Ureter (tissue), 1 donor: ENCODE measurements at regions not wholly inside any gene's neighbourhood (a gene's known extent, or its start where the extent isn't known, plus 50 kb on each side); places are given as distances from the start of the nearest gene placed in this dataset.
"Not testable (repeated sequence)": the region's sequence is repeated elsewhere in the genome, so short reads cannot be mapped to it uniquely, and the experiment has no call there.

Experiments used
- DNase-seq: peaks from one replicate; pipeline ENCODE4 v3.0.0-alpha.2; 2020; ENCODE audit warnings: low spot score
- donor health status: DM: yes; HTN: yes; CAD: no.

DNA sequence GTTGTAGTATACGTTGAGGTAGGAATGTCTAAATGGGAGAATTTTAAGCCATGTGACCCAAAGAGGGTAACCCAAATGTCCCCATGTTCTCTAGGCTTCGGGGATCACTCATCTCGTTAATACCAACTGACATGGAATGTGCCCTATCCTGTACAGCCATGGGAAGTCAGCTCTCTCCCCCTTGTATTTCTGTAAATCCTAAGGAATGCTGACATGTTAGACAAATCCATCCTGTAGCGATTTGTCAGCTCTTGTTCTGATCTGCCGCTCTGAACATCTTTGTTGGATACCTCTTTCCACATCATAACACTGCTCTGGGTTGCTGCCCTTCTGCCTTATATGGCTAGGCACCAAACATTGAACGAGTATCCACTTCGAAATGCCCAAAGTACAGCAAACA, 350.6 kb downstream of the RND3 start:
- no peak for DNase-seq

GRCh38 chr2:150136401-150136800, 351.1 kb downstream of the RND3 start:
- no peak for DNase-seq

DNA sequence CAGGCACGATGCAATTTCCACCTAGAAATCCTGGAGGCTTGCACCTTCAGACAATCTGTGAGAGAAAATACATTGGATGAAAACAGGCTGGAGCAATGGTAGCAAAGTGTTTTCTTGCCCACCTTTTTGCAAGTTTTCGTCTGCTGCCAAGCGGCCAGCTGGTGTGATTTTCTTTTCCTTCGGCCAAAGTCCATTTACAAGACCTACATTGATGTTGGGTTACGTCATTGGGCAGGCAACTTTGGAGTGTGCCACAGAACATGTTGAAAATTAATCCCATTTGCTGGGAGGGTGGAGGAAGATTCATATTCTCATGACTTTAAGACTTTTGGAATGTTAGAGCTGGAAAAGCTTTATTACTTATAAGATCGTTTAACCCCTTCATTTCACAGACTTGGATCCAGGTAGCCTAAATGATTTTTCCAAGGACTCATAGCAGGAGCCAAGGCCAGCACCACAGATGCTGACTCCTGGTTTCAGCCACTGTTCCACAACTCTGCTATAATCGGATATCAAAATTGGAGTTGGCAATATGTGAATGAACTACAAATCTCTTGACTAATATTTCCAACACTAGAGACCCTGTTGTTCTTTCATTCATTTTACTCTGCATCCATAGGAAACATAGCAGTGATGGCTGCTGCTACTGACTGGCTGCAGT, 352.1 kb downstream of the RND3 start:
- no peak for DNase-seq

- DNase-seq = no peak
Observed at GRCh38 chr2:150134223-150134857, 353.1 kb downstream of the RND3 start.

GRCh38 chr2:150133623-150134022, 353.8 kb downstream of the RND3 start:
- DNase-seq = no peak

- no peak for DNase-seq
Observed at GRCh38 chr2:150129921-150130575, 357.4 kb downstream of the RND3 start.

DNA sequence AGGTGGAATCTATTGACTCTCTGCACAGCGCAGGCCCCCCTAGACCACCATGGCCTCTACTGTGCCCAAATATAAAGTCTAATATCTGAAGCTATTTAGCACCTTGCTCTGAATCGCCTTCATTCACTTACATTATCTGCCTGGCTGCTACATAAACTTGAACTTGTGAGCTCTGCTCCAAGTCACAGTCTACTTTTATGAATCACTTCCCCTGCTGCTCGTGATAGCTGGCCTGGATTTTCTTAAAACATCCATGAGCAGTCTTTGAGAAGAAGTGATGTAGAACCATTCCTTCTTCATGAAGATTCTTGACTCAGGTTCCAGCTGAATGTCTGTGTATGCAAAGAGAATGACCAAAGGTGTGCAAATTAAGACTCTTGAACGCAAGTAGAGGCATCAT, 359.5 kb downstream of the RND3 start:
- no peak for DNase-seq

DNA sequence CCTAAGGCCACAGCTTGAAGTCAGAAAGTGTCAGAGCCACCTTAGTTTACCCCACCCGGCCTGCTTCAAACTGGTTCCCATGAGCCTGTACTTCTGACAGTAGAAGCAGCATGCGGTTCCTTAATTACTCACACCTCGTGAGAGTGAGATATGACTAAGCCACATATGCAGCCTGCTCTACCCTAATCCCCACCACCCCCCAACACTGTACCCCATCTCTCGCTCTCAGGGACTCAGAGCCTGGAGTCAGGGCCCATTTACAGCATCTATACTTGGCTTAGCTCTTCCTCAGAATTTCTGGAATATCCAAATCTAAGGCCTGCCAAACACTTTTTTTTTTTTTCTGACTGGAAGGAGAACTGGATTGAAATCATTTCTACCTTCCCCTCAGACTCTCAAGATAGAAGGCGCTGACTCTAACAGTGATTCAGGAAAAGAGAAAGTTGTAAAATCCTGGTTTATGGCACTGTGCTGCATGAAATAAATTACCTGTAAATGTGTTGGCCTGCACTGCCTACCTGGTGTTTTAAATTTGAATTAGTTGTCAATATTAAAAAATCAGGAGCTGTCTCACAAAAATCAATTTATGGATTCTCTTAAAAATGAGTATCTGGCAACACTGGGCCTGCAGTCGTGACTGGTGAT, 360.0 kb downstream of the RND3 start:
- no peak for DNase-seq

- no peak for DNase-seq
Observed at GRCh38 chr2:150126839-150127238, 360.6 kb downstream of the RND3 start.

DNA sequence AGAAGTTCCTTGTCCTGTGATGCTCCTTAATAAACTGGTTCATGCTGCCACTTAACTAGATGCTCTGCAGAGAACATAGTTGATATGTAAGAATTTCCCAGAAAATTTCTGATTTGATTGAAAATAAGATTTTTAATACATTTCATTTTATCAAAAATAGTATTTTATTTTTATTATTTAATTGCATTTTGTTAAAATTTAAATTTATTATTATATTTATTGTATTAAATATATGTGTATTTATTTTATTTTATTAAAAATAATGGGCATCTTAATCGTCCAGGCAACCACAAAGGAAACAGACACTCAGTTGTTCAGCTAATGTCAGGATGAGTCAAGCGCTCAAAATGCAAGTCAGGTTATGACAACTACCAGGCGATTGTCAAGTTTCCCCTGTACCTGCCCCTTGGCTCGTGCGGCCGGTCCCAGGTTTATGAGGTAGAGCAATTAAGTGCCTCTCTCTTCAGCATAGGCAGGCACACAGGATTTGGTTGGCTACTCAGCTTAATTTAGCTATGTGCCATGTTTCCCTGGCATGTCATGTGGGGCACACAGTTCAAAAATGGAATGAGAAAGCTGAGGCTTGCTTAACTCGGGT, 361.2 kb downstream of the RND3 start:
- no peak for DNase-seq

DNA sequence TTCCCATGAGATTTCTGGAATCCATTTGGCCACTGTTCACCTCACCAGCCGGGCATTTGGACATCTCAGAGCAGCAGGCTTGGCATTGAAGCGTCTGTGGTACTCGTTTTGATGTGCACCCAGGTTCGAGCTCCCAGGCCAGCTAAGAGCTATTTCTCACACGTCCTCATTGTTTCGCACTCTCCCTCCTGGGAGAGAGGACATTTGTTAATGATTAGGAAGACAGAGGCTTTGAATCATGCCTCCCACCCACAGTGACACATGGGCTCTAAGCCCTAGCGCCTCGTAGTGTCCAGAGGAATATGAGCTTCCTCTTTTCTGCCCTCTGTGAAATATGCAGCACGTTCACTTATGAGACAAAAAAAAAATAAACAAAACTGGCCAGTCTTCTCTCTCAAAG, 361.8 kb downstream of the RND3 start:
- no peak for DNase-seq

- no peak for DNase-seq
Observed at GRCh38 chr2:150125188-150125587, 362.3 kb downstream of the RND3 start.

- no peak for DNase-seq
Observed at GRCh38 chr2:150124739-150125138, 362.7 kb downstream of the RND3 start.

DNA sequence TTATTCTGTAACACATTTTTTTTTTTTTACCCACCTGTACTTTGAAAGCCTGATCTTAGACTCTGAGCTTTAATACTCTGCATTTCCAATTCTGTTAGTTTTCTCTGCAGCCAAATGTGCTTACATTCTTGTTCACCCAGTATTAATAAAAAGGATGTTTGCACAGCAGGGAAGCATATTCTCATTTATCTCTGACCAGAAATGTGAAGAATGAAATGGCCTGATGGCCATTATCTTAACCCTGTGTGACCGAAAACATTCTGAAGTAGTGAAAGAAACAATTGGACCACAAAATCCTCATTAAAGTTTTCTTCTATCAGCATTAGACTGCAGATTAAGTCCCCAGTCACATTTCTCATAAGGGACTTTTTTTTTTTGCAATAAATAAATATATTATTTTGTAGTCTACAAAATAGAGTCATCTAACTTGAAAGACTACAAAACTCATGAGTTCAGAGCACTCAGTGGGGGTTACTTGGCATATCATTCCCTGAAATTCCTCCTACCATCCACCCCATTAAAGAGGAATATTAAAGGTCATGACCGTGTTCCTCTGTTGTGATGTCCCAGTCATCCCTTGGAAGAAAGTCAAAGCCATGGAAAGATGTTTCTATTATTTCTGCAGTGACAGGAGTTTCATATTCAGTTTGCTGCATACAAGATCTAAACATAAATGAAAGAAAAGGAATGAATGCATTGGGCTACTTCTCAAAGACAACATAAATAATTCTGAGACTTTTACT, 364.4 kb downstream of the RND3 start:
- DNase-seq = no peak

DNA sequence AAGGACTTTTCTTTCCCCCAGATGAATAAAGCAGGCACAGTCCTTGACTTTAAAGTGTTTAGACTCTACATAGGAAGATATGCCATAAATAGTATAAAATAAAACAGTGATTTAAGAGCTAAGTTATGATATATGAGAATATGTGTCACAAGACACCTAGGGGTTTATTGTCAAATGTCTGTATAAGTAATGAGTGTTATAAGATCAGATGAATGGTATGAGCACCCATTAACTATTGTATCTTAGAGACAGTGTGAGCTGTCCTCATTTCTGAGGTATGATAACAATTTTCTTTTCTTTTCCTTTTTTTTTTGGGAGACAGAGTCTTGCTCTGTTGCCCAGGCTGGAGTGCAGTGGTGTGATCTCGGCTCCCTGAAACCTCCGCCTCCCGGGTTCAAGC, 365.3 kb downstream of the RND3 start:
- no peak for DNase-seq

DNA sequence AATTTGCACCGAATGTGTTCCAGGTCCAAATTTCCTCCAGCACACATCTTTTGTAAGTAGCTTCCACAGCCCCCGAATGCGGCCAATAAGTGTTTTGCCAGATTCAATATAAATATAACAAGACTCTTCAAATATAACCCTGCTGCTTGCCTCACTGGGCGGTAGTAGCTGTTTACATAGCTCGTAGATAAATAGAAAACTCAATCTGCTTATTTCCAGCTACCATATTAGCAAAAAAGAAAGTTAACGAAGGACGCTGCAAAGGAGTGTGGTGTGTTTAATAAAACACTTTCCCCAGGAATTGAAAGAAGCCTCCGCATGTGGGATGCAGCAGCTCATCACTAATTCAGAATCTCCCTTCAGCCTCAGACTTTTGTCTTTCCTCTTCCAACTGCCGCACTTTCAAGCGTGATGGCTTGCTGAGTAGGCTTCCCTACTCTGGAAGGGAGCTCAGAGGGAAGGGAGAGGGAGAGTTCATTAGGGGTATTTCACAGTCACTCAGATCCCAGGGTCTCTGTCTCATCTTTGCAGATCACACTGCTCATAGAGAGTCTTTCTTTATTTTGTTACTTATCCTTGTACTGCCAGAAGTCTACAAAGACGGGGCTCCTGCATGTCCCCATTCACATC, 367.0 kb downstream of the RND3 start:
- no peak for DNase-seq

DNA sequence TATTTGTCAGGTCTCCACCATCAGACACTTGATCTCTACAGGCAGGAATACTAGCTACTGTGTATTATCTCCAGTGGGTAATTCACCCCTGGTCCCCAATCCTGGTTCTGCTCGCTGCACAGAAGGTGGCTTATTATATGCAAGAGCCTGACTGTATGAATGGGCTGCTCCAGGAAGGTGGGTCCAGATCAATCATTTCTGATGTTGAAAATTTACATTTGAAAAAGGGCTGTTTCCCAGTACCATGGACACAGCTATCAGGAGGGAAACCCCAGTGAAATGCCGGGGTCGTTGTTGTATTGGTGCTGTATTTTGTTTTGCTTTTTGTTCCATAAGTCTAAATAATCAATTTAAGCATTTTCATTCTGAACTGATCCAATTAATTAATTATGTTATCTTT, 367.6 kb downstream of the RND3 start:
- no peak for DNase-seq

DNA sequence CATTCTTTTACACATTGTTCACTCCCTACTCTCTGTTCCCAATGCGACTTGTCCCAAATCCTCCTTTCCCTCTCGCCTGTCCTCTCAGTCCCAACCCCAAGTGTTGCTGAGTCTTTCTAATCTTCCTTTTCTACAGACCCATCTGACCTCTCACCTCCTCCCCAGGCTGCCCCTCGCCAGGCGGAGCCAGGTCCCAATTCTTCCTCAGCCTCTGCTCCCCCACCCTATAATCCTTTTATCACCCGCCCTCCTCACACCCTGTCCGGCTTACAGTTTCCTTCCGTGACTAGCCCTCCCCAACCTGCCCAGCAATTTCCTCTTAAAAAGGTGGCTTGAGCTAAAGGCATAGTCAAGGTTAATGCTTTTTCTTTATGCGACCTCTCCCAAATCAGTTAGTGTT, 373.4 kb downstream of the RND3 start:
- DNase-seq = not testable (repeated sequence)

GRCh38 chr2:150110548-150110947, 376.9 kb downstream of the RND3 start:
- DNase-seq = no peak

DNA sequence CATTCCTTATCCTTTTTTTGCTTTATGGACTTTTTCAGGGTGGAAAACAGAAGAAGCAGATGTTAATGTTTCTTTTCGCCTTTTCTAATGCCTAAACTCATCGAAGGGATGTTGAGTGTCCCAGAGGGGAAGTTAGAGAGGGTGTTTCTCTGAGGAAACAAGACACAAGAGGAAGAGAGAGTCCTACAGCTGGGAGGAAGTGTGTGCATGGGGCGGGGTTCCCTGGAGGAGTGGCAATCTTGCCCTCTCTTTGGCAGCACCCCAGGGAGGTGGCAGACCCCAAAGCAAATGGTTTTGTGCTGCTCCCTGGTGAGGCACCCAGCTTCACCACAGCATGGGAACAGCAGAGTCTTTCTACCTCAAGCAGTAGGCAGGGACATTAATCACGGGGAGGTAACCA, 377.6 kb downstream of the RND3 start:
- no peak for DNase-seq

- no peak for DNase-seq
Observed at GRCh38 chr2:150109028-150109427, 378.4 kb downstream of the RND3 start.
